Naive thymus-derived CD8-positive, alpha-beta T cell (primary cell): ENCODE measurements at regions not wholly inside any gene's neighbourhood (a gene's known extent, or its start where the extent isn't known, plus 50 kb on each side); places are given as distances from the start of the nearest gene placed in this dataset.

Source experiments
- ATAC-seq, 2 donors: fragments of 150-1000 bp; cut with Tn5 transposase in 1 of 2; sonication (Bioruptor Pico), chemical (Tn5 transposase) in 1 of 2; 1 replicate in 1 of 2; 2 replicates in 1 of 2; pipeline ENCODE4 v1.10.0; 2021; ENCODE audit warnings: mild to moderate bottlenecking in 2 of 2, moderate library complexity in 2 of 2
- POLR2A ChIA-PET: fragments of 350-600 bp; sonication (Branson Sonifier 250); formaldehyde crosslinking; loops from one replicate; lab custom pipeline; 2021; ENCODE audit warnings: antibody characterized with exemption; lab: Charles Lee
- DNase-seq, 10 donors: peaks; one replicate each; pipeline versions ENCODE4 v3.0.0 to v3.0.0-alpha.2; 2020 to 2022
- H3K27ac Mint-ChIP-seq, 10 donors: one replicate each; pipeline ENCODE4 v1.8.0; 2020 to 2022; ENCODE audit warnings: mild to moderate bottlenecking in 10 of 10, mixed read lengths in 10 of 10, moderate library complexity in 4 of 10, inconsistent platforms in 1 of 10
- H3K27me3 Mint-ChIP-seq, 5 donors: one replicate each; pipeline ENCODE4 v1.8.0; 2021 to 2022; ENCODE audit warnings: mixed read lengths in 5 of 5
- H3K36me3 Mint-ChIP-seq, 3 donors: one replicate each; pipeline ENCODE4 v1.8.0; 2020 to 2022; ENCODE audit warnings: mixed read lengths in 3 of 3, mild to moderate bottlenecking in 2 of 3, inconsistent platforms in 1 of 3
- H3K4me1 Mint-ChIP-seq, 4 donors: one replicate each; pipeline ENCODE4 v1.8.0; 2021 to 2022; ENCODE audit warnings: mixed read lengths in 4 of 4
- H3K4me3 Mint-ChIP-seq, 10 donors: one replicate each; pipeline ENCODE4 v1.8.0; 2020 to 2022; ENCODE audit warnings: mild to moderate bottlenecking in 10 of 10, mixed read lengths in 10 of 10, moderate library complexity in 6 of 10, inconsistent platforms in 1 of 10
- H3K9me3 Mint-ChIP-seq, 9 donors: one replicate each; pipeline ENCODE4 v1.8.0; 2020 to 2022; ENCODE audit warnings: mixed read lengths in 9 of 9, mild to moderate bottlenecking in 3 of 9, inconsistent platforms in 1 of 9, moderate library complexity in 1 of 9

- no peak overlapping the region for H3K4me3 Mint-ChIP-seq
- POLR2A ChIA-PET, result no interaction called here
Measured at GRCh38 chr9:14391620-14392019, 77.7 kb upstream of the NFIB start.

DNA sequence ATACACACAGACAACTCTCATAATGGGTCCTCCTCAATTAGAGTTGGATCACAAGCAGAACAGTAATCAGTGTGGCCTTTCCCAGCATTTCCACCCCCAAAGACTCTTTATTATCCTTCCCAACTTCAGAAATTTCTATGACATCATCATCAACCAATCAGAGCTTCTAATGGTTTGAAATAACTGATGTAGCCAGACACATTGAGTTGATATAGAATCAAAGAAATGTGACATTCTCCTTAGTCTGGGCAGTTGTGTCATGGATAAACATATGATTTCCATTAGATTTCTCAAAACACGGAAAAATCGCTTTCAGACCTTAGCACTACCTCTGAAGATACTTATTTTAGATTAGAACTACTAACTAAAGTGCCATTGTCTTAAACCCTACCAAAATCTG lies 75.7 kb upstream of the NFIB start:
- H3K4me3 Mint-ChIP-seq, result no peak overlapping the region
- H3K4me1 Mint-ChIP-seq, result no peaks in the 10 kb centered on the region
- H3K27me3 Mint-ChIP-seq, result peaks cover 0 to 10% (median 2%) of the 10 kb centered on the region in 5 donors
- no peak overlapping the region for H3K27ac Mint-ChIP-seq
- no peaks in the 10 kb centered on the region for H3K36me3 Mint-ChIP-seq
- POLR2A ChIA-PET, result no interaction called here
- ATAC-seq (no peak), DNase-seq (no peak)
- peaks cover 0 to 9% (median 0%) of the 10 kb centered on the region in 9 donors for H3K9me3 Mint-ChIP-seq

More at GRCh38 chr9:14391620-14392019, 77.7 kb upstream of the NFIB start:
- H3K4me1 Mint-ChIP-seq, result no peaks in the 10 kb centered on the region
- ATAC-seq, result no peak
- H3K9me3 Mint-ChIP-seq, result peaks cover 0 to 9% (median 0%) of the 10 kb centered on the region in 9 donors
- DNase-seq, result no peak
- H3K36me3 Mint-ChIP-seq, result no peaks in the 10 kb centered on the region
- peaks cover 0 to 10% (median 0%) of the 10 kb centered on the region in 5 donors for H3K27me3 Mint-ChIP-seq
- H3K27ac Mint-ChIP-seq, result no peak overlapping the region

GRCh38 chr9:14389146-14389545 lies 75.2 kb upstream of the NFIB start:
- Mint-ChIP-seq H3K9me3 (peaks cover 0 to 9% (median 0%) of the 10 kb centered on the region in 9 donors), H3K4me1 (no peaks in the 10 kb centered on the region), H3K27ac (no peak overlapping the region), H3K36me3 (no peaks in the 10 kb centered on the region), H3K27me3 (peaks cover 0 to 11% (median 2%) of the 10 kb centered on the region in 5 donors), H3K4me3 (no peak overlapping the region)
- DNase-seq (no peak), ATAC-seq (no peak)
- POLR2A ChIA-PET, result no interaction called here

GRCh38 chr9:14383773-14384172 lies 69.8 kb upstream of the NFIB start:
- POLR2A ChIA-PET, result no interaction called here
- Mint-ChIP-seq H3K4me1 (no peaks in the 10 kb centered on the region), H3K9me3 (peaks cover 0 to 2% (median 0%) of the 10 kb centered on the region in 9 donors), H3K27me3 (peaks cover 0 to 10% (median 7%) of the 10 kb centered on the region in 5 donors), H3K27ac (no peak overlapping the region), H3K4me3 (no peak overlapping the region), H3K36me3 (no peaks in the 10 kb centered on the region)
- ATAC-seq (no peak), DNase-seq (no peak)

GRCh38 chr9:14383294-14383693 lies 69.4 kb upstream of the NFIB start:
- Mint-ChIP-seq H3K27me3 (peaks cover 0 to 8% (median 7%) of the 10 kb centered on the region in 5 donors), H3K9me3 (peaks cover 0 to 2% (median 0%) of the 10 kb centered on the region in 9 donors), H3K36me3 (no peaks in the 10 kb centered on the region), H3K4me1 (no peaks in the 10 kb centered on the region), H3K27ac (no peak overlapping the region), H3K4me3 (no peak overlapping the region)
- DNase-seq, result no peak
- no peak for ATAC-seq
- POLR2A ChIA-PET, result no interaction called here

DNA sequence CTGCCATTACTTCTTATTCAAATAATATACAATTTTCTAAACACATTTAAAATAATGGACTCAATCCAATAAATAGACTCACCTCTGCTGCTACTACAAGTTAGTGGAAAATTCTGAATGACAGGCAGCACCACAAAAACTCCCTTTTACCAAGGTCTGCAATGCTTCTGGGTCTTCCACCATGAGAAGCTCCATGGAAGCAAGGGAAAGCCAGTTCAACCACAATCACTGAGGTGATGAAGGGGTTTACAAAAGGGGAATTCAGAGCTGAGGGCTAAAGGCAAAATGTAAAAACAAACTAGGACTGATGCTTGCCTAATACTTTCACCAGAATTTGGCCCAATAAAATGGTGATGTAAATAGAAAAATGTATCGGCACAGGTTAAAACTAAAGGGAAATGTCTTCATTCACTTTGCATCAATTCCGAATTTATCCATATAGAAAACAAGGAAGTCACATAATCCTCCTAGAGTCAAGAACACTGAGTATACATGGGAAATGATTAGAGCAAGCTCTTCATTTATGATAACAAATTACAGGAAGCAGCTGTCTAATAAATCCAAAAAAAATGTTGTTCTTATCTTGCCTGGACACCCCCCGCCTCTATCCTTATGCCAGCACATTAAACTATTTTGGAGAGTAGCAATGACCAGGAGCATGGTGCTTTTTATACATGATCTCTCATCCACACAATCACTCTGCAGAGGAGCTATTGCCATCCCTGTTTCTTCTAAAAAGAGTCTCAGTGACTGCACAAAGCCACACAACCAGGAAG lies 66.3 kb upstream of the NFIB start:
- H3K27me3 Mint-ChIP-seq, result peaks cover 0 to 7% (median 2%) of the 10 kb centered on the region in 5 donors
- ATAC-seq, result no peak
- H3K27ac Mint-ChIP-seq, result no peak overlapping the region

DNA sequence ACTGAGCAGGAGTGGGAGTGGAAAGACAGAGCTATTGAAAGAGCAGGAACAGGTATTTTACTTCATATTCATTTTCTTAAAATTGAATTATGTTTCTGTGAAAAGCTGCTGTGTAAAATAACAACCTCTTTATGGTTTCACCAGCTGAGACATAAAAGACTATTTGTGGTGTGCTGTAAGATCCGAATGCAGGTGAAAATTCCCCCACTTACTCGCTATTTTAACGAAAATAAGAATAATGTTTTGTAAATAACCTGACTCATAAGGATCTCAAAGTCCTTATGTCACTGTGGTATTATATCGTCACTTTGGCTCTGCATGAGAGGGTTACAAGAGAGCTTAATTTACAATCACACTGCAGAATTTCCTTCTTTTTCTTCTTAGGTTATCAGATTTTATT lies 65.3 kb upstream of the NFIB start:
- ATAC-seq (no peak), DNase-seq (no peak)
- Mint-ChIP-seq H3K27ac (no peak overlapping the region), H3K36me3 (no peaks in the 10 kb centered on the region), H3K4me3 (no peak overlapping the region), H3K4me1 (no peaks in the 10 kb centered on the region), H3K9me3 (peaks cover 0 to 5% (median 0%) of the 10 kb centered on the region in 9 donors), H3K27me3 (peaks cover 0 to 4% (median 2%) of the 10 kb centered on the region in 5 donors)
- POLR2A ChIA-PET, result no interaction called here

More for the DNA sequence above, 66.3 kb upstream of the NFIB start:
- Mint-ChIP-seq H3K36me3 (no peaks in the 10 kb centered on the region), H3K4me1 (no peaks in the 10 kb centered on the region), H3K4me3 (no peak overlapping the region), H3K9me3 (peaks cover 0 to 5% (median 0%) of the 10 kb centered on the region in 9 donors)
- POLR2A ChIA-PET, result no interaction called here
- no peak for DNase-seq

DNA sequence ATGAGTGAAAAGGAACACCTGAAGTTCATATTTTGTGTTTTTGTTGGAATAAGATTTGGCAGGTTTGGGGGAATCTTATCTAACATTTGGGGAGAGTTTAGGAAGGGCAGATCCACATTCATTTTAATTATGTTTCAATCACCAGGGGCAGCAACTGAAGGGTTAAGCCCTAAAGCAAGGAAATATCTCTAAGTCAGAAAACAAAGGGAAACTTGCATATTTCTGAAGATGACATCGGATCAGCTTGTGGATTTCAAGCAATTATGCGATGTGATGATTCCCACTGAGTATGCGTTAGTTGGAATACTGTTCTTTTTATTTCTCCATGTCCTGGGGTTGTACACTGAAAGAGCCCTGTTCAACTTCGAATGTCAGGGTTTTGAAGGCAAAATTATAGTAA lies 59.8 kb upstream of the NFIB start:
- H3K4me1 Mint-ChIP-seq, result no peaks in the 10 kb centered on the region
- no peaks in the 10 kb centered on the region for H3K36me3 Mint-ChIP-seq
- DNase-seq (no peak), ATAC-seq (no peak)
- peaks cover 0 to 4% (median 0%) of the 10 kb centered on the region in 9 donors for H3K9me3 Mint-ChIP-seq
- H3K4me3 Mint-ChIP-seq, result no peak overlapping the region
- H3K27ac Mint-ChIP-seq, result no peak overlapping the region
- H3K27me3 Mint-ChIP-seq, result peaks cover 3 to 16% (median 8%) of the 10 kb centered on the region in 5 donors
- POLR2A ChIA-PET, result no interaction called here

DNA sequence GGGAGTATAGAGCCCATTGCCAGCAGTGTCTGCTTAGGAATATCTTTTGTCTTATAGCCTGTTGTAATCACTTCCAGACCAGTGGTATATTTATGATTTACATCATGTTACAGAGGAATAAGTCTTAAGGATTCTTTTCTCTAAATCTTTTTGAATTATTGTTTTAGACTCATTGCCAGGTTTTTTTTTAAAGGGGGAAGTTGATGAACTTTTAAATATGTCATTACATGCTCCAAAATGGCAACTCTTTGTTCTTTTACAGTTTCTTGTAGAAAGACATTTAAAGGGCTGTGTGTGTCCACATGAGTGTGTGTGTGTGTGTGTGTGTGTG lies 59.4 kb upstream of the NFIB start:
- H3K4me1 Mint-ChIP-seq, result no peaks in the 10 kb centered on the region
- H3K36me3 Mint-ChIP-seq, result no peaks in the 10 kb centered on the region
- peaks cover 3 to 15% (median 8%) of the 10 kb centered on the region in 5 donors for H3K27me3 Mint-ChIP-seq
- no peak for ATAC-seq
- peaks cover 0 to 4% (median 0%) of the 10 kb centered on the region in 9 donors for H3K9me3 Mint-ChIP-seq
- no peak overlapping the region for H3K27ac Mint-ChIP-seq
- POLR2A ChIA-PET, result no interaction called here
- no peak for DNase-seq
- no peak overlapping the region for H3K4me3 Mint-ChIP-seq

GRCh38 chr9:14372437-14373335 lies 58.7 kb upstream of the NFIB start:
- no peak for DNase-seq
- H3K27me3 Mint-ChIP-seq, result peaks cover 3 to 14% (median 8%) of the 10 kb centered on the region in 5 donors
- H3K27ac Mint-ChIP-seq, result no peak overlapping the region
- POLR2A ChIA-PET, result no interaction called here
- ATAC-seq, result no peak
- no peaks in the 10 kb centered on the region for H3K4me1 Mint-ChIP-seq
- H3K9me3 Mint-ChIP-seq, result no peaks in the 10 kb centered on the region
- no peak overlapping the region for H3K4me3 Mint-ChIP-seq
- H3K36me3 Mint-ChIP-seq, result no peaks in the 10 kb centered on the region

DNA sequence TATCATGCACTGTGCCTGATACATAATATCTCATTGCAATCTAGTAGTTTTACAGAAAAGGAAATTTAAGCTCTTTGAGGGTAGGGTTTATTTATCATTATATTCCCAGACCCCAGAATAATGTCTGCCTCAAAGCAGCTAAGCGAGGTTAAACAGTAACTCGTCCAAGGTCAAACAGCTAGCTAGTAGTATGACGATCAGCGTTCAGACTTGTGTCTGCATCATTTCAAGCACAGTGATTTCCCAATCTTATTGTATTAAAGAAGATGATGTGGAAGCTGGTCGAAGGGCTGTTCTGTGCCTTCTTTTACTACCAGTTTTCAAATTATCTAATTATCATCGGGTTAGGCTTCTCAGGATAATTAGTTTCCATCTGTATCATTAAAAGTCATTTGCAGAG lies 55.1 kb upstream of the NFIB start:
- Mint-ChIP-seq H3K27me3 (peaks cover 7 to 22% (median 11%) of the 10 kb centered on the region in 5 donors), H3K4me1 (no peaks in the 10 kb centered on the region), H3K36me3 (peaks cover 0 to 7% (median 0%) of the 10 kb centered on the region in 3 donors), H3K9me3 (peaks cover 0 to 11% (median 3%) of the 10 kb centered on the region in 9 donors), H3K27ac (no peak overlapping the region), H3K4me3 (no peak overlapping the region)
- ATAC-seq (no peak), DNase-seq (no peak)
- POLR2A ChIA-PET, result no interaction called here

- DNase-seq (no peak), ATAC-seq (no peak)
- POLR2A ChIA-PET, result no interaction called here
- Mint-ChIP-seq H3K4me1 (no peaks in the 10 kb centered on the region), H3K27me3 (peaks cover 6 to 22% (median 9%) of the 10 kb centered on the region in 5 donors), H3K27ac (no peak overlapping the region), H3K36me3 (peaks cover 0 to 7% (median 0%) of the 10 kb centered on the region in 3 donors), H3K4me3 (no peak overlapping the region), H3K9me3 (peaks cover 0 to 11% (median 3%) of the 10 kb centered on the region in 9 donors)
Measured at GRCh38 chr9:14366076-14366475, 52.1 kb upstream of the NFIB start.

DNA sequence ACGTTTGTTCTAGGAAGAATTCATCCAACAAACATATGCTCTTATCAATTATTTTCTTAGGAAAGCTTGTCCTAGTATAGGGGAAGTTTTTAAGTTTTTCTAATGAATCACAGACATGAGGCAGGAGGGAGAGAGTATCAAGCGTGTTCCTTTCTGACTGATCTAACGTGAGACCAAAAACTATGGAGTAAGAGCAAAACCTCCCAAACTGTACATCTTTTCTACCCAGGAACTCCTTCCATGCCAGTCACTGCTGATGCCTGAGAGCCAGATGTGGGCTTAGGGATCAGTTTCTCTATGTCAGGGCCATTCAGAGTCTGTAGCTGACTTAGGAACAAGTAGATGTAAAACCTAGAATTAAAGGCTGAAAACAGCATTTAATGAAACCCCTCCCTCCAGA lies 51.7 kb upstream of the NFIB start:
- Mint-ChIP-seq H3K36me3 (peaks cover 0 to 7% (median 0%) of the 10 kb centered on the region in 3 donors), H3K4me1 (no peaks in the 10 kb centered on the region), H3K27ac (no peak overlapping the region), H3K4me3 (no peak overlapping the region), H3K27me3 (peaks cover 5 to 22% (median 9%) of the 10 kb centered on the region in 5 donors), H3K9me3 (peaks cover 0 to 11% (median 3%) of the 10 kb centered on the region in 9 donors)
- POLR2A ChIA-PET, result no interaction called here
- DNase-seq (no peak), ATAC-seq (no peak)
